H1 (cell line): ENCODE measurements at regions not wholly inside any gene's neighbourhood (a gene's known extent, or its start where the extent isn't known, plus 50 kb on each side); places are given as distances from the start of the nearest gene placed in this dataset.

ENCODE experiments used
- EP300 ChIP-seq, 2 experiments: IDR thresholded peaks; 1 replicate in 1 of 2; 2 replicates in 1 of 2; pipeline ENCODE4 v1.6.1; 2011 to 2012; ENCODE audit warnings: low read depth in 2 of 2, low read length in 2 of 2, mild to moderate bottlenecking in 2 of 2, borderline replicate concordance in 1 of 2, inconsistent platforms in 1 of 2, moderate library complexity in 1 of 2
- EZH2 ChIP-seq: fragments of 200-600 bp; sonication (generic); IDR thresholded peaks from 2 replicates; pipeline ENCODE4 v1.7.1; 2012; ENCODE audit warnings: low read depth, mild to moderate bottlenecking, moderate library complexity, low read length, inconsistent platforms; ENCODE audit not compliant: severe bottlenecking
- FOSL1 ChIP-seq: IDR thresholded peaks from 2 replicates; pipeline ENCODE4 v1.6.1; 2011; ENCODE audit warnings: mild to moderate bottlenecking, low read depth, low read length, moderate library complexity; ENCODE audit not compliant: insufficient read depth
- GTF2F1 ChIP-seq: IDR thresholded peaks from 2 replicates; pipeline ENCODE4 v1.6.1; 2012; ENCODE audit warnings: low read depth, low read length, improper control_type of control experiment, borderline replicate concordance
- HDAC2 ChIP-seq, 2 experiments: fragments of 300-600 bp in 1 of 2; sonication (generic) in 1 of 2; IDR thresholded peaks; 2 replicates each; pipeline ENCODE4 v1.6.1; 2011 to 2012; ENCODE audit warnings: low read depth in 2 of 2, low read length in 2 of 2, mild to moderate bottlenecking in 2 of 2, moderate library complexity in 2 of 2, borderline replicate concordance in 1 of 2, inconsistent platforms in 1 of 2
- POLR2A ChIP-seq, 2 experiments: IDR thresholded peaks; 1 replicate in 1 of 2; 2 replicates in 1 of 2; pipeline ENCODE4 v1.6.1; 2011; ENCODE audit warnings: low read depth in 2 of 2, low read length in 2 of 2, mild to moderate bottlenecking in 2 of 2; ENCODE audit errors: control extremely low read depth in 1 of 2
- USF2 ChIP-seq: IDR thresholded peaks from 2 replicates; pipeline ENCODE4 v1.6.1; 2011; ENCODE audit warnings: low read length, improper control_type of control experiment
- TF ChIP-seq, protein P1 (sequence below), 3 experiments: IDR thresholded peaks; 1 replicate in 2 of 3; 2 replicates in 1 of 3; pipeline versions ENCODE4 v1.5.1 to v1.6.1; 2011; ENCODE audit warnings: low read length in 3 of 3, mild to moderate bottlenecking in 3 of 3, inconsistent platforms in 2 of 3, low read depth in 1 of 3, moderate library complexity in 1 of 3; ENCODE audit not compliant: insufficient read depth in 1 of 3; ENCODE audit errors: control extremely low read depth in 1 of 3
- TF ChIP-seq, protein P2 (sequence below): IDR thresholded peaks from 2 replicates; pipeline ENCODE4 v1.6.1; 2011; ENCODE audit warnings: low read depth, mild to moderate bottlenecking, low read length; ENCODE audit not compliant: insufficient read depth

GRCh38 chr6:168880271-168880670 lies 373.4 kb downstream of the THBS2 start:
- TF ChIP-seq EZH2 (no peak), POLR2A (IDR thresholded peaks at IDR 0.05; ENCODE audit: control extremely low read depth in 1 of 2, low read depth in 2 of 2, low read length in 2 of 2) (no peak), EP300 (IDR thresholded peaks at IDR 0.05; ENCODE audit: borderline replicate concordance in 1 of 2, low read depth in 2 of 2, low read length in 2 of 2) (no peak), HDAC2 (IDR thresholded peaks at IDR 0.05; ENCODE audit: borderline replicate concordance in 1 of 2, low read depth in 2 of 2, low read length in 2 of 2) (no peak), FOSL1 (no peak), GTF2F1 (no peak), USF2 (no peak)
- TF ChIP-seq, protein P1, sequence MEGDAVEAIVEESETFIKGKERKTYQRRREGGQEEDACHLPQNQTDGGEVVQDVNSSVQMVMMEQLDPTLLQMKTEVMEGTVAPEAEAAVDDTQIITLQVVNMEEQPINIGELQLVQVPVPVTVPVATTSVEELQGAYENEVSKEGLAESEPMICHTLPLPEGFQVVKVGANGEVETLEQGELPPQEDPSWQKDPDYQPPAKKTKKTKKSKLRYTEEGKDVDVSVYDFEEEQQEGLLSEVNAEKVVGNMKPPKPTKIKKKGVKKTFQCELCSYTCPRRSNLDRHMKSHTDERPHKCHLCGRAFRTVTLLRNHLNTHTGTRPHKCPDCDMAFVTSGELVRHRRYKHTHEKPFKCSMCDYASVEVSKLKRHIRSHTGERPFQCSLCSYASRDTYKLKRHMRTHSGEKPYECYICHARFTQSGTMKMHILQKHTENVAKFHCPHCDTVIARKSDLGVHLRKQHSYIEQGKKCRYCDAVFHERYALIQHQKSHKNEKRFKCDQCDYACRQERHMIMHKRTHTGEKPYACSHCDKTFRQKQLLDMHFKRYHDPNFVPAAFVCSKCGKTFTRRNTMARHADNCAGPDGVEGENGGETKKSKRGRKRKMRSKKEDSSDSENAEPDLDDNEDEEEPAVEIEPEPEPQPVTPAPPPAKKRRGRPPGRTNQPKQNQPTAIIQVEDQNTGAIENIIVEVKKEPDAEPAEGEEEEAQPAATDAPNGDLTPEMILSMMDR (IDR thresholded peaks at IDR 0.05; ENCODE audit: control extremely low read depth in 1 of 3, insufficient read depth in 1 of 3, low read depth in 1 of 3, low read length in 3 of 3): no peak
- TF ChIP-seq, protein P2, sequence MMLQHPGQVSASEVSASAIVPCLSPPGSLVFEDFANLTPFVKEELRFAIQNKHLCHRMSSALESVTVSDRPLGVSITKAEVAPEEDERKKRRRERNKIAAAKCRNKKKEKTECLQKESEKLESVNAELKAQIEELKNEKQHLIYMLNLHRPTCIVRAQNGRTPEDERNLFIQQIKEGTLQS: no peak
